ENCODE measurements at regions not wholly inside any gene's neighbourhood (a gene's known extent, or its start where the extent isn't known, plus 50 kb on each side); places are given as distances from the start of the nearest gene placed in this dataset.
"Not testable (repeated sequence)": the region's sequence is repeated elsewhere in the genome, so short reads cannot be mapped to it uniquely, and the experiment has no call there.

GRCh38 chr11:57917632-57918031 lies 106.0 kb upstream of the OR9Q1 start:
- no peak for DNase-seq (ENCODE audit: low spot score)

GRCh38 chr11:57920971-57921370 lies 102.7 kb upstream of the OR9Q1 start:
- no peak for DNase-seq (ENCODE audit: low spot score)

GRCh38 chr11:57932105-57932504 lies 91.6 kb upstream of the OR9Q1 start:
- no peak for DNase-seq (ENCODE audit: low spot score)

DNA sequence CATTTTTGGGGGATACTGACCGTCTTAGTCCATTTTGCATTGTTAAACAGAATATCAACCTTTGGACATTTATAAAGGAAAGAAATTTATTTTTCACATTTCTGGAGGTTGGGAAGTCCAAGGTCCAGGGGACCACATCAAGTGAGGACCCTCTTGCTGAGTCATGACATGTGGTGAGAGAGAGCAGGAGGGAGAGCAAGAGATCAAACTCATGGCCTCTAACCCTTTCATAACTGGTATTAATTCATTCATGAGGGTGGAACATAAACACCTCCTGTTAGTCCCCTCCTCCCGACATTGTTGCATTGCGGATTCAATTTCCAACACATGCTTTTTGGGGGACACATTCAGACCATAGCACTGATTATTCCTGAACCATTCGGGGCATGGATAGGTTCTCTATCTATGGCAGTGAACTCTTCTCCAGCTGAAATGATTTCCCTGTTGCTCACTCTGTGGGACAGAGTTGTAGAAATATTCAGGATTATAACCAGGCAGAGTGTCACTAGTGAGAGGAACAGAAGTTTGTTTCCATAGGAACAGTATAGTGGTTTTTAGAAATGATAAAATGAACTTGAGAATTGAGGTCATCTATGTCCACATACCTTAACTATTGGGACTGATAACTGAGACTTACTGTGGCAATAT lies 88.2 kb upstream of the OR9Q1 start:
- DNase-seq (ENCODE audit: low spot score), result no peak

DNA sequence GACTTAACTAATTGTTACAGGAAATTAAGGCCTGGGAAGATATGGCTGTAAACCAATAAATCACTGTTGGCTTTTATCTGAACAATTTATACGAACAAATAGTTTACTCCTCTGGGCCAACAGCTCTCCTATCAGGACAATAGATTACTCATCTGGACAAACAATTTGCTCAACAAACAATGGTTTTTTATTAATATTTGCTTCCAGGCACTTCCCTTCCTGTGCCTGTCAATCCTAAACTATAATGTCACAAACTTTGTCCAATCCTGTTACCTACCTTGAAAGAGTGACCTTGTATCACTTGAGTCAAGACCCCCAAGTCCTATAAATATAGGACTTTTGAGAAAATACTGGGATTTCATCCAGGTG lies 87.6 kb upstream of the OR9Q1 start:
- no peak for DNase-seq (ENCODE audit: low spot score)

GRCh38 chr11:57937431-57937830 lies 86.2 kb upstream of the OR9Q1 start:
- no peak for DNase-seq (ENCODE audit: low spot score)

GRCh38 chr11:57938351-57938750 lies 85.3 kb upstream of the OR9Q1 start:
- no peak for DNase-seq (ENCODE audit: low spot score)

GRCh38 chr11:57940044-57940756 lies 83.5 kb upstream of the OR9Q1 start:
- DNase-seq (ENCODE audit: low spot score), result no peak

- no peak for DNase-seq (ENCODE audit: low spot score)
These were observed 81.8 kb upstream of the OR9Q1 start for GRCh38 chr11:57941875-57942274.

DNA sequence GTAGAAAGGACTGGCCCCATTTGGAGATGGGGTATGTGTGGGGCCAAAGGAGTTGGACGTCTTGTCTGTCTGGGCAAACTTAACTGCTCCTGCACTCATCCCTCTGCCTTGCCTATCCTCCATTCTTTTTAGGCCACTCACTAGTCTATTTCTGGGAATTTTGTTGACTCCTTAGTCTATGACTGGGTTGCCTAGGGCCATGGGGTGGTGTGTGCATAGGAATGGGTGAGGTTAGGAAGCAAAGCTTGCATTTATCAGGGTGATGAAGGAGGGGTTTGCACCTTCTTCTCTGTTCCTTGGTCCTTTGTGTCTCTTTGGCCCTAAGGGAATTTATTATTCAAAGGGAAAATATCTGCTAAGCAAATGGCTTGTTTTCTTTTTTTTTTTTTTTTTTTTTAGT lies 80.9 kb upstream of the OR9Q1 start:
- DNase-seq (ENCODE audit: low spot score), result no peak

GRCh38 chr11:57943766-57944165 lies 79.9 kb upstream of the OR9Q1 start:
- not testable (repeated sequence) for DNase-seq (ENCODE audit: low spot score)

- DNase-seq (ENCODE audit: low spot score), result no peak
These were observed 77.1 kb upstream of the OR9Q1 start for GRCh38 chr11:57946628-57947027.

GRCh38 chr11:57964660-57965059 lies 59.0 kb upstream of the OR9Q1 start:
- no peak for DNase-seq (ENCODE audit: low spot score)

DNA sequence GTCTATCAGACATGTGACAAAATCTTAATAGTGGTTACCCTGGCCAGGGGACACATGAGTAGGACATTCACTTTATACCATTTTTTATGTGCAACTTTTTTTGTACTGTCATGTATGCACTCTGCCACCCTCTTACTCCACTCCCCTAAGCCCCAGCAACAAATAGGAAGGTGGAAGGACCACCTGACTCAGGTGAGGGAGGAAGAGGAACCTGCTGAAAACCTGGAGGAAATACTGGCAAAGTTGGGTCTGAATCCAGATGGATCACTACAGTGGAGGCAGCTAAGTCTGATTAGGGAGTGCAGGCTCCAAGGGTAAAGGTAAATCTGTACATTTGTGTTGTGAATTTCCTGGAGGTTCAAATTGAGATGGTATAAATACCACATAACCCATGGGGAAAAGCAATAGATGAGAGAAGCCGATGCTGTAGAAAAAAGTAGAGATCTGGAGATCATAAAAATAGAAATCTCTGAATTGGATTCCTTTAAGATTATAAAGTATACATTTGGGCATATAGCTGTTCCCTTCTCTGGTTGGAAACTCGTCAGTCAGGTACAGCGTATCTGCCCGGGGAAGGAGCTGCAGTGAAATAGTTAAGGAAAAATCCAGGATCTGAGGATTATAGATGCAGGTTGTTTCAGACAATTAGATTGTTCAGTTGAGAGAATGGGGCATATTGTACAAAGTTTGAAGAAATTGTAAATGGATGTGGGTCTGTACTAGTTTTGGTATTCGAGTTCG lies 52.2 kb upstream of the OR9Q1 start:
- no peak for DNase-seq (ENCODE audit: low spot score)

DNA sequence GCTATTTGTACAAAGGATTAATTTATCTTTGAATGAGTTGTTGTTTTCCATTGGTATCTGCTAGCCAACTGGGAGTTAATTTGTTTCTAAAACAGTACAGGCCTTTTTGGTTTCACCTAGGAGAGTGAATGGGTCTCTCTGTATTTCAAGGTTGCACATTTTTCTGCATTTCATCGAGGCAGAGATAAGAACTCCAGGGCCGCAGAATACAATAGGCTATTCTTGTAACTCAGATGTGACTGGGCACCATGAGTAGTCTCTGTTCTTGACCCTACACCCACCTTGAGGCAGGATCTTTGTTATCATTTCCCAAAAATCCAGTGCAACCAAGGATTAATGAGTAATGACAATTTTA lies 51.7 kb upstream of the OR9Q1 start:
- no peak for DNase-seq (ENCODE audit: low spot score)
